HepG2 (cell line): ENCODE measurements at regions not wholly inside any gene's neighbourhood (a gene's known extent, or its start where the extent isn't known, plus 50 kb on each side); places are given as distances from the start of the nearest gene placed in this dataset.

Source experiments
- ATAC-seq: fragments of 200-7000 bp; cut with Tn5 transposase; 3 replicates; pipeline ENCODE4 v1.9.1; 2020; ENCODE audit warnings: mild to moderate bottlenecking, moderate library complexity
- BruUV-seq: library from RNA; stranded (reverse); fragments of 400-500 nt; replicated peaks from 2 replicates; lab custom pipeline; 2021; lab: Mats Ljungman, UMichigan
- CTCF ChIA-PET: fragments of 300-600 bp; formaldehyde crosslinking; extraction: SDS; loops from one replicate; lab custom pipeline; 2021; ENCODE audit warnings: low total read pairs, inconsistent platforms, low intra/inter-chr PET ratio; lab: Yijun Ruan, JAX
- POLR2A ChIA-PET: fragments of 350-600 bp; sonication (Branson Sonifier 250); formaldehyde crosslinking; loops from one replicate; lab custom pipeline; 2020; ENCODE audit warnings: antibody characterized with exemption, inconsistent platforms; lab: Yijun Ruan, JAX
- DNase-seq: peaks from one replicate; pipeline ENCODE4 v3.0.0-alpha.2; 2015; ENCODE audit warnings: low spot score
- FAIRE-seq: peaks from 3 replicates; lab custom pipeline; 2011; peaks lifted over from hg19 to GRCh38; lab: Jason Lieb, UNC
- H2AFZ ChIP-seq: one replicate; pipeline ENCODE4 v1.6.1; 2011; ENCODE audit warnings: low read length, inconsistent platforms
- H3K27ac ChIP-seq: fragments of 300-600 bp; 3 replicates; pipeline ENCODE4 v1.8.0; 2011; ENCODE audit warnings: mixed run types, mild to moderate bottlenecking, mixed read lengths, low read length, inconsistent platforms; ENCODE audit not compliant: insufficient read depth; ENCODE audit errors: extremely low read length
- H3K27me3 ChIP-seq, 2 experiments: fragments of 200-600 bp in 1 of 2; 2 replicates in 1 of 2; 3 replicates in 1 of 2; pipeline versions ENCODE4 v1.6.0 to v1.8.0; 2011; ENCODE audit warnings: low read length in 2 of 2, mild to moderate bottlenecking in 2 of 2, moderate library complexity in 2 of 2, inconsistent platforms in 1 of 2; ENCODE audit not compliant: insufficient read depth in 2 of 2, control insufficient read depth in 1 of 2
- H3K36me3 ChIP-seq, 2 experiments: fragments of 200-600 bp in 1 of 2; replicated peaks in 1 of 2; 2 replicates in 1 of 2; 3 replicates in 1 of 2; pipeline versions ENCODE4 v1.5.1 to v1.8.0; 2011; ENCODE audit warnings: low read length in 2 of 2, inconsistent platforms in 1 of 2; ENCODE audit not compliant: insufficient read depth in 2 of 2, control insufficient read depth in 1 of 2
- H3K4me1 ChIP-seq: 2 replicates; pipeline ENCODE4 v1.5.1; 2012; ENCODE audit warnings: low read length, inconsistent platforms; ENCODE audit not compliant: insufficient read depth
- H3K4me2 ChIP-seq: 2 replicates; pipeline ENCODE4 v1.6.0; 2011; ENCODE audit warnings: low read depth, low read length, inconsistent platforms
- H3K4me3 ChIP-seq, 3 experiments: fragments of 200-600 bp in 1 of 3; sonication (generic), shearing (Covaris generic) in 1 of 3; replicated peaks in 1 of 3; 2 replicates each; pipeline ENCODE4 v1.5.1; 2011 to 2016; ENCODE audit warnings: low read length in 3 of 3, inconsistent platforms in 2 of 3, low read depth in 2 of 3, mild to moderate bottlenecking in 2 of 3, control low read depth in 1 of 3, mixed read lengths in 1 of 3; ENCODE audit not compliant: insufficient read depth in 1 of 3
- H3K79me2 ChIP-seq: one replicate; pipeline ENCODE4 v1.6.1; 2011; ENCODE audit warnings: low read length, inconsistent platforms; ENCODE audit not compliant: insufficient read depth
- H3K9ac ChIP-seq: 2 replicates; pipeline ENCODE4 v1.6.0; 2011; ENCODE audit warnings: mild to moderate bottlenecking, low read depth, low read length, inconsistent platforms; ENCODE audit not compliant: insufficient read depth
- H3K9me3 ChIP-seq: 2 replicates; pipeline ENCODE4 v1.5.1; 2012; ENCODE audit warnings: mild to moderate bottlenecking, low read length
- H4K20me1 ChIP-seq: 2 replicates; pipeline ENCODE4 v1.6.0; 2011; ENCODE audit warnings: inconsistent platforms, mild to moderate bottlenecking, low read length, moderate library complexity; ENCODE audit not compliant: insufficient read depth
- CHCHD3 ChIP-seq: sonication (generic); formaldehyde crosslinking; IDR thresholded peaks from 2 replicates; pipeline ENCODE4 v1.8.0; 2022; ENCODE audit warnings: mild to moderate bottlenecking, missing genetic modification reagents, moderate library complexity
- KAT2B ChIP-seq: fragments of 150-350 bp; IDR thresholded peaks from 2 replicates; pipeline ENCODE4 v1.6.1; 2014; ENCODE audit warnings: low read depth, low read length, borderline replicate concordance
- NFIB ChIP-seq: sonication (generic); formaldehyde crosslinking; IDR thresholded peaks from 2 replicates; pipeline ENCODE4 v1.9.0; 2021; ENCODE audit warnings: missing genetic modification reagents, mild to moderate bottlenecking, borderline replicate concordance
- SIN3A ChIP-seq: IDR thresholded peaks from 2 replicates; pipeline ENCODE4 v1.6.1; 2011; ENCODE audit warnings: low read depth, mild to moderate bottlenecking, control low read depth, low read length, borderline replicate concordance
- SP2 ChIP-seq: sonication (generic); formaldehyde crosslinking; IDR thresholded peaks from 2 replicates; pipeline ENCODE4 v1.5.1; 2020; ENCODE audit warnings: mild to moderate bottlenecking, missing genetic modification reagents
- ZNF724P ChIP-seq: sonication (generic); formaldehyde crosslinking; IDR thresholded peaks from 2 replicates; pipeline ENCODE4 v1.8.0; 2022; ENCODE audit warnings: missing genetic modification reagents, borderline replicate concordance
- WGBS: methylation state at CpG from one replicate; pipeline ENCODE4 v1.1.6; 2017; ENCODE audit warnings: low lambda C conversion rate; 5-methylcytosine and 5-hydroxymethylcytosine counted together
- in situ Hi-C: cut with HindIII; loops from 2 replicates; pipeline ENCODE4 v1.10.0; 2017; ENCODE audit warnings: low pct_unique_long_range_greater_than_20kb; ENCODE audit not compliant: extremely low pct_ligation_motif_present
- intact Hi-C: fragments of 100-400 bp; cut with micrococcal nuclease; formaldehyde crosslinking; loops from one replicate; pipeline ENCODE4 v1.10.0; 2022; ENCODE audit not compliant: unreplicated experiment
- TF ChIP-seq, protein P1 (sequence below): sonication (generic); formaldehyde crosslinking; IDR thresholded peaks from 2 replicates; pipeline ENCODE4 v1.5.1; 2020; ENCODE audit warnings: missing genetic modification reagents, mild to moderate bottlenecking, borderline replicate concordance
- TF ChIP-seq, protein P2 (sequence below): sonication (generic); formaldehyde crosslinking; IDR thresholded peaks from 2 replicates; pipeline ENCODE4 v1.8.1; 2022; ENCODE audit warnings: mild to moderate bottlenecking, missing genetic modification reagents
- TF ChIP-seq, protein P3 (sequence below): IDR thresholded peaks from 2 replicates; pipeline ENCODE4 v1.6.1; 2016; ENCODE audit warnings: mild to moderate bottlenecking, missing biosample characterization, missing genetic modification reagents
- TF ChIP-seq, protein P4 (sequence below): IDR thresholded peaks from 2 replicates; pipeline ENCODE4 v1.6.1; 2016; ENCODE audit warnings: low read depth
- TF ChIP-seq, protein P5 (sequence below), 2 experiments: sonication (generic) in 1 of 2; formaldehyde crosslinking in 1 of 2; IDR thresholded peaks; 2 replicates each; pipeline versions ENCODE4 v1.4.0 to v1.6.1; 2018 to 2020; ENCODE audit warnings: missing genetic modification reagents in 2 of 2, borderline replicate concordance in 1 of 2, low read depth in 1 of 2, mild to moderate bottlenecking in 1 of 2, missing biosample characterization in 1 of 2
- TF ChIP-seq, protein P6 (sequence below): sonication (generic); formaldehyde crosslinking; conservative IDR thresholded peaks from 2 replicates; pipeline ENCODE4 v1.4.0; 2020; ENCODE audit warnings: mild to moderate bottlenecking, missing genetic modification reagents, moderate library complexity
- TF ChIP-seq, protein P7 (sequence below): sonication (generic); formaldehyde crosslinking; conservative IDR thresholded peaks from 2 replicates; pipeline ENCODE4 v1.8.1; 2023; ENCODE audit warnings: missing genetic modification reagents

DNA sequence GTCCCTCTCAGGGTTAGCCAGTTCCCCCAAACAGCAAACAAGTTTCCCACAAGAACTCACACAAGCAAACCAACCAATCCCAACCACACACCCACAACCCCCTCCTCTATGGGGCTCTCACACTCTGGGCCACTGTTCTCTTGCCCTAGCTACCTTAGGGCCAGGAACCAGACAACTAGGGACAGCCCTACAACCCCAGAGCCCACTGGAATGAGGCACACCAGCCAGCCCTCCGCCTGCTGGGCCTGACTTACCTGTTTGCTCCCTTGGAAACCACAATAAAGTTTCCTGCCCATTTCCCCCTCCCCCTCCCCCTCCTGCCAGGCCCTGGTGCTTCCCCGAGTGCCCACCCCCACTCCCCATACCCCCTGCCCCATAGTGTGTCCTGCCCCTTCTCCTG is 132.6 kb downstream of the WDR11 start:
- intact Hi-C loops: no loop called here
- 15% methylated on average over 2 of the region's 2 CpGs for WGBS

More for the DNA sequence above, 132.6 kb downstream of the WDR11 start:
- ChIA-PET CTCF (no interaction called here), POLR2A (no interaction called here)
- H3K4me3 ChIP-seq: no peak overlapping the region
- ATAC-seq: no peak
- peaks cover 3 to 21% of the 10 kb centered on the region in 2 experiments for H3K27me3 ChIP-seq
- in situ Hi-C loops: no loop called here
- H3K9ac ChIP-seq: no peak overlapping the region
- no peak for FAIRE-seq
- DNase-seq: no peak
- no peak overlapping the region for H2AFZ ChIP-seq
- no peaks in the 10 kb centered on the region for H3K79me2 ChIP-seq
- H4K20me1 ChIP-seq: no peaks in the 10 kb centered on the region
- H3K9me3 ChIP-seq: peaks cover 2% of the 10 kb centered on the region; the same call in 1 of the 2 replicates
- BruUV-seq: no TSS peak
- H3K36me3 ChIP-seq: no peaks in the 10 kb centered on the region
- no peak overlapping the region for H3K4me2 ChIP-seq
- H3K27ac ChIP-seq: no peak overlapping the region
- TF ChIP-seq NFIB (CRISPR knock-in tag) (no peak), CHCHD3 (CRISPR knock-in tag) (no peak), KAT2B (no peak), SP2 (CRISPR knock-in tag) (no peak), SIN3A (no peak), ZNF724P (CRISPR knock-in tag) (no peak)
- TF ChIP-seq, protein P1, sequence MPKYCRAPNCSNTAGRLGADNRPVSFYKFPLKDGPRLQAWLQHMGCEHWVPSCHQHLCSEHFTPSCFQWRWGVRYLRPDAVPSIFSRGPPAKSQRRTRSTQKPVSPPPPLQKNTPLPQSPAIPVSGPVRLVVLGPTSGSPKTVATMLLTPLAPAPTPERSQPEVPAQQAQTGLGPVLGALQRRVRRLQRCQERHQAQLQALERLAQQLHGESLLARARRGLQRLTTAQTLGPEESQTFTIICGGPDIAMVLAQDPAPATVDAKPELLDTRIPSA (CRISPR knock-in tag): no peak
- TF ChIP-seq, protein P2, sequence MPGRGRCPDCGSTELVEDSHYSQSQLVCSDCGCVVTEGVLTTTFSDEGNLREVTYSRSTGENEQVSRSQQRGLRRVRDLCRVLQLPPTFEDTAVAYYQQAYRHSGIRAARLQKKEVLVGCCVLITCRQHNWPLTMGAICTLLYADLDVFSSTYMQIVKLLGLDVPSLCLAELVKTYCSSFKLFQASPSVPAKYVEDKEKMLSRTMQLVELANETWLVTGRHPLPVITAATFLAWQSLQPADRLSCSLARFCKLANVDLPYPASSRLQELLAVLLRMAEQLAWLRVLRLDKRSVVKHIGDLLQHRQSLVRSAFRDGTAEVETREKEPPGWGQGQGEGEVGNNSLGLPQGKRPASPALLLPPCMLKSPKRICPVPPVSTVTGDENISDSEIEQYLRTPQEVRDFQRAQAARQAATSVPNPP (CRISPR knock-in tag): no peak
- TF ChIP-seq, protein P3, sequence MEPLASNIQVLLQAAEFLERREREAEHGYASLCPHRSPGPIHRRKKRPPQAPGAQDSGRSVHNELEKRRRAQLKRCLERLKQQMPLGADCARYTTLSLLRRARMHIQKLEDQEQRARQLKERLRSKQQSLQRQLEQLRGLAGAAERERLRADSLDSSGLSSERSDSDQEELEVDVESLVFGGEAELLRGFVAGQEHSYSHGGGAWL: no peak
- TF ChIP-seq, protein P4, sequence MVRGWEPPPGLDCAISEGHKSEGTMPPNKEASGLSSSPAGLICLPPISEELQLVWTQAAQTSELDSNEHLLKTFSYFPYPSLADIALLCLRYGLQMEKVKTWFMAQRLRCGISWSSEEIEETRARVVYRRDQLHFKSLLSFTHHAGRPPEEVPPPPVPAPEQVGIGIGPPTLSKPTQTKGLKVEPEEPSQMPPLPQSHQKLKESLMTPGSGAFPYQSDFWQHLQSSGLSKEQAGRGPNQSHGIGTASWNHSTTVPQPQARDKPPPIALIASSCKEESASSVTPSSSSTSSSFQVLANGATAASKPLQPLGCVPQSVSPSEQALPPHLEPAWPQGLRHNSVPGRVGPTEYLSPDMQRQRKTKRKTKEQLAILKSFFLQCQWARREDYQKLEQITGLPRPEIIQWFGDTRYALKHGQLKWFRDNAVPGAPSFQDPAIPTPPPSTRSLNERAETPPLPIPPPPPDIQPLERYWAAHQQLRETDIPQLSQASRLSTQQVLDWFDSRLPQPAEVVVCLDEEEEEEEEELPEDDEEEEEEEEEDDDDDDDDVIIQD (CRISPR knock-in tag): no peak
- TF ChIP-seq, protein P5, sequence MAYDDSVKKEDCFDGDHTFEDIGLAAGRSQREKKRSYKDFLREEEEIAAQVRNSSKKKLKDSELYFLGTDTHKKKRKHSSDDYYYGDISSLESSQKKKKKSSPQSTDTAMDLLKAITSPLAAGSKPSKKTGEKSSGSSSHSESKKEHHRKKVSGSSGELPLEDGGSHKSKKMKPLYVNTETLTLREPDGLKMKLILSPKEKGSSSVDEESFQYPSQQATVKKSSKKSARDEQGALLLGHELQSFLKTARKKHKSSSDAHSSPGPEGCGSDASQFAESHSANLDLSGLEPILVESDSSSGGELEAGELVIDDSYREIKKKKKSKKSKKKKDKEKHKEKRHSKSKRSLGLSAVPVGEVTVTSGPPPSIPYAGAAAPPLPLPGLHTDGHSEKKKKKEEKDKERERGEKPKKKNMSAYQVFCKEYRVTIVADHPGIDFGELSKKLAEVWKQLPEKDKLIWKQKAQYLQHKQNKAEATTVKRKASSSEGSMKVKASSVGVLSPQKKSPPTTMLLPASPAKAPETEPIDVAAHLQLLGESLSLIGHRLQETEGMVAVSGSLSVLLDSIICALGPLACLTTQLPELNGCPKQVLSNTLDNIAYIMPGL (CRISPR knock-in tag; IDR thresholded peaks at IDR 0.05; ENCODE audit: borderline replicate concordance in 1 of 2, low read depth in 1 of 2): no peak
- TF ChIP-seq, protein P6, sequence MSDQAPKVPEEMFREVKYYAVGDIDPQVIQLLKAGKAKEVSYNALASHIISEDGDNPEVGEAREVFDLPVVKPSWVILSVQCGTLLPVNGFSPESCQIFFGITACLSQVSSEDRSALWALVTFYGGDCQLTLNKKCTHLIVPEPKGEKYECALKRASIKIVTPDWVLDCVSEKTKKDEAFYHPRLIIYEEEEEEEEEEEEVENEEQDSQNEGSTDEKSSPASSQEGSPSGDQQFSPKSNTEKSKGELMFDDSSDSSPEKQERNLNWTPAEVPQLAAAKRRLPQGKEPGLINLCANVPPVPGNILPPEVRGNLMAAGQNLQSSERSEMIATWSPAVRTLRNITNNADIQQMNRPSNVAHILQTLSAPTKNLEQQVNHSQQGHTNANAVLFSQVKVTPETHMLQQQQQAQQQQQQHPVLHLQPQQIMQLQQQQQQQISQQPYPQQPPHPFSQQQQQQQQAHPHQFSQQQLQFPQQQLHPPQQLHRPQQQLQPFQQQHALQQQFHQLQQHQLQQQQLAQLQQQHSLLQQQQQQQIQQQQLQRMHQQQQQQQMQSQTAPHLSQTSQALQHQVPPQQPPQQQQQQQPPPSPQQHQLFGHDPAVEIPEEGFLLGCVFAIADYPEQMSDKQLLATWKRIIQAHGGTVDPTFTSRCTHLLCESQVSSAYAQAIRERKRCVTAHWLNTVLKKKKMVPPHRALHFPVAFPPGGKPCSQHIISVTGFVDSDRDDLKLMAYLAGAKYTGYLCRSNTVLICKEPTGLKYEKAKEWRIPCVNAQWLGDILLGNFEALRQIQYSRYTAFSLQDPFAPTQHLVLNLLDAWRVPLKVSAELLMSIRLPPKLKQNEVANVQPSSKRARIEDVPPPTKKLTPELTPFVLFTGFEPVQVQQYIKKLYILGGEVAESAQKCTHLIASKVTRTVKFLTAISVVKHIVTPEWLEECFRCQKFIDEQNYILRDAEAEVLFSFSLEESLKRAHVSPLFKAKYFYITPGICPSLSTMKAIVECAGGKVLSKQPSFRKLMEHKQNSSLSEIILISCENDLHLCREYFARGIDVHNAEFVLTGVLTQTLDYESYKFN (CRISPR knock-in tag): no peak
- TF ChIP-seq, protein P7, sequence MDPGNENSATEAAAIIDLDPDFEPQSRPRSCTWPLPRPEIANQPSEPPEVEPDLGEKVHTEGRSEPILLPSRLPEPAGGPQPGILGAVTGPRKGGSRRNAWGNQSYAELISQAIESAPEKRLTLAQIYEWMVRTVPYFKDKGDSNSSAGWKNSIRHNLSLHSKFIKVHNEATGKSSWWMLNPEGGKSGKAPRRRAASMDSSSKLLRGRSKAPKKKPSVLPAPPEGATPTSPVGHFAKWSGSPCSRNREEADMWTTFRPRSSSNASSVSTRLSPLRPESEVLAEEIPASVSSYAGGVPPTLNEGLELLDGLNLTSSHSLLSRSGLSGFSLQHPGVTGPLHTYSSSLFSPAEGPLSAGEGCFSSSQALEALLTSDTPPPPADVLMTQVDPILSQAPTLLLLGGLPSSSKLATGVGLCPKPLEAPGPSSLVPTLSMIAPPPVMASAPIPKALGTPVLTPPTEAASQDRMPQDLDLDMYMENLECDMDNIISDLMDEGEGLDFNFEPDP (CRISPR knock-in tag): no peak
- H3K4me1 ChIP-seq: peaks cover 9% of the 10 kb centered on the region
